ENCODE measurements at regions not wholly inside any gene's neighbourhood (a gene's known extent, or its start where the extent isn't known, plus 50 kb on each side); places are given as distances from the start of the nearest gene placed in this dataset.

DNA sequence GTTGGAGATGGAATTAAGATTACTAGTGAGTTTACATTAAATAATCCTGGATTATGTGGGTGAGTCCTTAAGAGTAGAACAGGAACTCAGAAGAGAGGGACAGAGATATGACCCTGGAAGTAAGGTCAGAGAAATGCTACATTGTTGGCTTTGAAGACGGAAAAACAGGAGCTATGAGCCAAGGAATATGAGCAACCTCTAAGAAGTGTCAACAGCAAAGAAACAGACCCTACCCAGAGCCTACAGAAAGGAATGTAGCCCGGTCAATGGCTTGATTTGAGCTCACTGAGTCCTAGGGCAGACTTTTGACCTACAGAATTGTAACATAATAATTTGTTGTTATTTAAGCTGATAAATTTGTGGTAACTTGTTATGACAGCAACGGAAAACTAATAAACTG, 304.9 kb downstream of the IPMK start:
- ChIA-PET POLR2A (no interaction called here), CTCF (interaction anchor here (0.6 kb wide), 1 partner anchor 1910 kb away, joined by 3 read pairs; no protein-coding TSS in a partner anchor)
- no peak for TF ChIP-seq CTCF (IDR thresholded peaks at IDR 0.05; ENCODE audit: low read depth, low read length)
- Histone ChIP-seq H3K27ac (ENCODE audit: low read depth, low read length) (no peak overlapping the region), H3K4me3 (ENCODE audit: low read depth, low read length) (no peak overlapping the region), H3K9me3 (ENCODE audit: control insufficient read depth, insufficient read depth, low read length) (no peaks in the 10 kb centered on the region), H3K27me3 (ENCODE audit: control insufficient read depth, insufficient read depth, low read length) (no peaks in the 10 kb centered on the region)
- no peak for DNase-seq (ENCODE audit: low read depth, low spot score)

GRCh38 chr10:57961487-57961886, 306.2 kb downstream of the IPMK start:
- ChIA-PET POLR2A (no interaction called here), CTCF (no interaction called here)
- DNase-seq (ENCODE audit: low read depth, low spot score), result no peak
- no peak for TF ChIP-seq CTCF (IDR thresholded peaks at IDR 0.05; ENCODE audit: low read depth, low read length)
- Histone ChIP-seq H3K9me3 (ENCODE audit: control insufficient read depth, insufficient read depth, low read length) (no peaks in the 10 kb centered on the region), H3K4me3 (ENCODE audit: low read depth, low read length) (no peak overlapping the region), H3K27me3 (ENCODE audit: control insufficient read depth, insufficient read depth, low read length) (no peaks in the 10 kb centered on the region), H3K27ac (ENCODE audit: low read depth, low read length) (no peak overlapping the region)

DNA sequence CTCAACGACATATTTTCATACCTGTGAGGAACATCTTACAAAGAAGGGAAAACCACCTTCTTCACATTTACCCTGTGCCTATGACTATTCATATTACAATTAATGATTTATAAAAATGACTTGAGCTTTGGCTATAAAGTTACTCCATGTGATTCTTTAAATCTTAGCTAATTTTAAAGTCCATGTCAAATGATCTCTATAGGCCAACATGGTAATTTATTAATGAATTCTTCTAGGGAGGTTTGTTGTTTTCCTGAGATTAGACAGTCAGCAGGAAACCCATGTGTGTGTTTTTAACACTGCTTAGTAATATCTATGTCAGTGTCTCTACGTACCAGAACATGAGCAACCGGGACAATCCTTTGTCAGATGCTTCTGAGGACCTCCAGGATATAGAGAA, 307.3 kb downstream of the IPMK start:
- TF ChIP-seq CTCF (IDR thresholded peaks at IDR 0.05; ENCODE audit: low read depth, low read length), result no peak
- CTCF ChIA-PET, result interaction anchor here (0.6 kb wide), 1 partner anchor 23 kb away, joined by 3 read pairs; no protein-coding TSS in a partner anchor
- Histone ChIP-seq H3K9me3 (ENCODE audit: control insufficient read depth, insufficient read depth, low read length) (no peaks in the 10 kb centered on the region), H3K27me3 (ENCODE audit: control insufficient read depth, insufficient read depth, low read length) (no peaks in the 10 kb centered on the region), H3K4me3 (ENCODE audit: low read depth, low read length) (no peak overlapping the region), H3K27ac (ENCODE audit: low read depth, low read length) (no peak overlapping the region)
- DNase-seq (ENCODE audit: low read depth, low spot score), result no peak
- POLR2A ChIA-PET, result no interaction called here

DNA sequence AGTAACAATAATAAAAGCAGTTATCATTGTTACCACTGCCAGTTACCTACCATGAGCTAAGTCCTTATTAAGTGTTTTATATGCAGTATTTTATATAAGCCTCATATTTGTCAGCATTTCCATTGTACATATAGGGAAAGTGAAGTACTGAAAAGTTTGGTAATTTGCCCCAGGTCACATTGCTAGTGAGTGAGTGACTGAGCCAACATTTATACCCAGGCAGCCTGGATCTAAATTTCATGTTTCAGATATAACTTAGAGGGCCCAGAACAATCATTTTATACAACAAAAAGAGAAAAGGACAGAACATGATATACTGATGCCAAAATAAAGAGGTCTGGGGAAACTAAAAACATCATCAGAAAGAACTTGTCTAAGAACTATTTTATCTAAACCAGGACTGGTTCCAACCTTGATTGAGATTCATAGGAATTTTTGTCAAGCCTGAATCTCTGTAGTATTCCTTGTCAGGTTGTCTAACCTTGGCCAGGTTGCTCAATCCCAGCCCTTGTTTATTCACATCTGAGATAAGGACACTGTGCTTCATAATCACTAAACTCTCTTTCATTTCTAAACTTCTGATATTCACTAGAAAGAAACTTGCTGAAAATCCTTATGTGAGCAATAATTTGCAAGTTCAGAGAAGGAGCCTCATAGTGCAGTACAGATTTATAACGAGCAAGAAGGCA, 308.2 kb downstream of the IPMK start:
- Histone ChIP-seq H3K27ac (ENCODE audit: low read depth, low read length) (no peak overlapping the region), H3K9me3 (ENCODE audit: control insufficient read depth, insufficient read depth, low read length) (no peaks in the 10 kb centered on the region), H3K4me3 (ENCODE audit: low read depth, low read length) (no peak overlapping the region), H3K27me3 (ENCODE audit: control insufficient read depth, insufficient read depth, low read length) (no peaks in the 10 kb centered on the region)
- CTCF ChIA-PET, result no interaction called here
- no peak for DNase-seq (ENCODE audit: low read depth, low spot score)
- no peak for TF ChIP-seq CTCF (IDR thresholded peaks at IDR 0.05; ENCODE audit: low read depth, low read length)
- POLR2A ChIA-PET, result no interaction called here

DNA sequence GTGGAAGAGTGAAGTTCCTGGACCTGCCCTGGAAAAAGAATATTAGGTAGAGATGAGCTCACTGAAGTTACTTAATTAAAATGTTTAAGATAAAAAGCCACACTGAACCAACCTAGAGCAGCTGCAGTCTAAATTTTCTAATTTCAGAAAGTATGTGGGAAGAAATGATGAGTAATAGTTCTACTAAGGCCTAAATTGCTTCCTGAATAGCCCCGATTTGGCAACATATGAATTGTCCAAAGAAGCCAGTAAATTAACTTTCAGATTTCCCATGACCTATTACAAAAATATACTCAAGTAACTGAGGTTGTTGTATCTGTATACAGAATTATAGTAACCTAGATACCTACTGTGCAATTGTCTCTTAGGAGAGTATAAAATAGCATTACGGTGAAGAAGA, 312.6 kb downstream of the IPMK start:
- no peak for DNase-seq (ENCODE audit: low read depth, low spot score)
- ChIA-PET POLR2A (no interaction called here), CTCF (no interaction called here)
- no peaks in the 10 kb centered on the region for H3K27me3 ChIP-seq (ENCODE audit: control insufficient read depth, insufficient read depth, low read length)
- no peak overlapping the region for H3K27ac ChIP-seq (ENCODE audit: low read depth, low read length)
- no peaks in the 10 kb centered on the region for H3K9me3 ChIP-seq (ENCODE audit: control insufficient read depth, insufficient read depth, low read length)
- no peak overlapping the region for H3K4me3 ChIP-seq (ENCODE audit: low read depth, low read length)
- no peak for TF ChIP-seq CTCF (IDR thresholded peaks at IDR 0.05; ENCODE audit: low read depth, low read length)

Measured in AG04450 (cell line).